ENCODE measurements at regions not wholly inside any gene's neighbourhood (a gene's known extent, or its start where the extent isn't known, plus 50 kb on each side); places are given as distances from the start of the nearest gene placed in this dataset.

DNA sequence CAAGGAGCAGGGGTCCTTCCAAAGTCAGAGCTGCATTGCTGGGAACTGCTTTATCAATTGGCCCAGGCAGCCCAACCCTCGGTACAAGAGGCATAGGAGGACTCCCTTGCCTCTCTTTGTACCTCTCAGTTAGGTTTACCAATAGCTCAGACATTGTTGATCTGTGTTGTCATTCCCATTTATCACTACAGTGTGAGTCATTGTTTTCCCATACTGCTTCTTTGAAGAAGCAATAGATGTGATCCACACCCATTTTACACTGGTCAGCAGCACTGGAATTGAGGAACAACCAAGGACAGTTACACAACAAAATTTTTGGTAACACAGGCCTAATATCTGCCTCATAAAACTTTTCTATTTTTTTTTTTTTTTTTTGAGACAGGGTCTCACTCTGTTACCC is 307.2 kb downstream of the SNX13 start:
- TF ChIP-seq CTCF (IDR thresholded peaks at IDR 0.05; ENCODE audit: insufficient read depth, low read length, poor library complexity, severe bottlenecking), result no peak
- TF ChIP-seq EZH2phosphoT487 (conservative IDR thresholded peaks at IDR 0.05; ENCODE audit: low read length), result no peak
